HL-60 (cell line): ENCODE measurements at regions not wholly inside any gene's neighbourhood (a gene's known extent, or its start where the extent isn't known, plus 50 kb on each side); places are given as distances from the start of the nearest gene placed in this dataset.

Experiments used
- DNase-seq, 2 experiments: peaks; one replicate each; pipeline ENCODE4 v3.0.0-alpha.2; 2010 to 2020; ENCODE audit warnings: low read depth in 1 of 2, low spot score in 1 of 2
- H3K27ac ChIP-seq: fragments of 250-450 bp; sonication (Bioruptor Pico); replicated peaks from 2 replicates; pipeline ENCODE4 v1.5.1; 2020; ENCODE audit warnings: mild to moderate bottlenecking, moderate library complexity
- H3K27me3 ChIP-seq: fragments of 250-450 bp; sonication (Bioruptor Pico); 2 replicates; pipeline ENCODE4 v1.5.1; 2021; ENCODE audit warnings: mild to moderate bottlenecking, moderate library complexity; ENCODE audit not compliant: insufficient read depth, poor library complexity, severe bottlenecking
- H3K4me3 ChIP-seq: replicated peaks from 2 replicates; pipeline ENCODE4 v1.5.1; 2011; ENCODE audit warnings: mild to moderate bottlenecking, control low read depth, low read length; ENCODE audit not compliant: insufficient read depth
- GABPA ChIP-seq: IDR thresholded peaks from 2 replicates; pipeline ENCODE4 v1.6.1; 2012; ENCODE audit warnings: low read depth
- POLR2AphosphoS5 ChIP-seq: IDR thresholded peaks from 2 replicates; pipeline ENCODE4 v1.6.1; 2012; ENCODE audit warnings: low read depth
- SPI1 ChIP-seq: IDR thresholded peaks from 2 replicates; pipeline ENCODE4 v1.6.1; 2012; ENCODE audit warnings: low read depth, mild to moderate bottlenecking, borderline replicate concordance
- TF ChIP-seq, protein P1 (sequence below): IDR thresholded peaks from 2 replicates; pipeline ENCODE4 v1.6.1; 2012; ENCODE audit warnings: low read depth; ENCODE audit not compliant: insufficient replicate concordance
- TF ChIP-seq, protein P2 (sequence below): IDR thresholded peaks from one replicate; pipeline ENCODE4 v1.5.1; 2011; ENCODE audit warnings: low read length, control low read depth, inconsistent platforms; ENCODE audit not compliant: insufficient read depth

DNA sequence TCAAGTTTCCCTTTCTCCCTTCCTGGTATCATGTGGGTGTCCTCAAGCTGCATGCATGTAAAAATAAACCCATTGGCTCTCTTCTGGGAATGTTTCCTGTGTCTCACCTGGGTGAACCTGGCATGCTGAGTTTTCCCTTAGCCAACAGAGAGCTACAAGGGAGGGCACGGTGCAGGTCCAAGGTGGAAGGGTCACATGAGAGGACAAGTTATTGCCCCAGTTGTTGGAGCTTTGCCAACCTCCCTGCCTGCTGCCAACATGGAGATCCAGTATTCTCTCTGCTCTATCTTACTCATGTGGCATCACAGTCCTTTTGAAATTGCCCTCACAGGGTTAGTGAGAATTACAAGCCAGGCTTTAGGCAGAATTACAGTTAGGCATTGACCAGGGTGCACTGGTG is 196.1 kb upstream of the GYPA start:
- Histone ChIP-seq H3K27ac (no peak overlapping the region), H3K27me3 (no peaks in the 10 kb centered on the region), H3K4me3 (no peak overlapping the region)
- DNase-seq: peak; percentile 12 to 23
- no peak for TF ChIP-seq SPI1
- TF ChIP-seq, protein P1, sequence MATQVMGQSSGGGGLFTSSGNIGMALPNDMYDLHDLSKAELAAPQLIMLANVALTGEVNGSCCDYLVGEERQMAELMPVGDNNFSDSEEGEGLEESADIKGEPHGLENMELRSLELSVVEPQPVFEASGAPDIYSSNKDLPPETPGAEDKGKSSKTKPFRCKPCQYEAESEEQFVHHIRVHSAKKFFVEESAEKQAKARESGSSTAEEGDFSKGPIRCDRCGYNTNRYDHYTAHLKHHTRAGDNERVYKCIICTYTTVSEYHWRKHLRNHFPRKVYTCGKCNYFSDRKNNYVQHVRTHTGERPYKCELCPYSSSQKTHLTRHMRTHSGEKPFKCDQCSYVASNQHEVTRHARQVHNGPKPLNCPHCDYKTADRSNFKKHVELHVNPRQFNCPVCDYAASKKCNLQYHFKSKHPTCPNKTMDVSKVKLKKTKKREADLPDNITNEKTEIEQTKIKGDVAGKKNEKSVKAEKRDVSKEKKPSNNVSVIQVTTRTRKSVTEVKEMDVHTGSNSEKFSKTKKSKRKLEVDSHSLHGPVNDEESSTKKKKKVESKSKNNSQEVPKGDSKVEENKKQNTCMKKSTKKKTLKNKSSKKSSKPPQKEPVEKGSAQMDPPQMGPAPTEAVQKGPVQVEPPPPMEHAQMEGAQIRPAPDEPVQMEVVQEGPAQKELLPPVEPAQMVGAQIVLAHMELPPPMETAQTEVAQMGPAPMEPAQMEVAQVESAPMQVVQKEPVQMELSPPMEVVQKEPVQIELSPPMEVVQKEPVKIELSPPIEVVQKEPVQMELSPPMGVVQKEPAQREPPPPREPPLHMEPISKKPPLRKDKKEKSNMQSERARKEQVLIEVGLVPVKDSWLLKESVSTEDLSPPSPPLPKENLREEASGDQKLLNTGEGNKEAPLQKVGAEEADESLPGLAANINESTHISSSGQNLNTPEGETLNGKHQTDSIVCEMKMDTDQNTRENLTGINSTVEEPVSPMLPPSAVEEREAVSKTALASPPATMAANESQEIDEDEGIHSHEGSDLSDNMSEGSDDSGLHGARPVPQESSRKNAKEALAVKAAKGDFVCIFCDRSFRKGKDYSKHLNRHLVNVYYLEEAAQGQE: no peak
- TF ChIP-seq POLR2AphosphoS5: no peak
- TF ChIP-seq, protein P2, sequence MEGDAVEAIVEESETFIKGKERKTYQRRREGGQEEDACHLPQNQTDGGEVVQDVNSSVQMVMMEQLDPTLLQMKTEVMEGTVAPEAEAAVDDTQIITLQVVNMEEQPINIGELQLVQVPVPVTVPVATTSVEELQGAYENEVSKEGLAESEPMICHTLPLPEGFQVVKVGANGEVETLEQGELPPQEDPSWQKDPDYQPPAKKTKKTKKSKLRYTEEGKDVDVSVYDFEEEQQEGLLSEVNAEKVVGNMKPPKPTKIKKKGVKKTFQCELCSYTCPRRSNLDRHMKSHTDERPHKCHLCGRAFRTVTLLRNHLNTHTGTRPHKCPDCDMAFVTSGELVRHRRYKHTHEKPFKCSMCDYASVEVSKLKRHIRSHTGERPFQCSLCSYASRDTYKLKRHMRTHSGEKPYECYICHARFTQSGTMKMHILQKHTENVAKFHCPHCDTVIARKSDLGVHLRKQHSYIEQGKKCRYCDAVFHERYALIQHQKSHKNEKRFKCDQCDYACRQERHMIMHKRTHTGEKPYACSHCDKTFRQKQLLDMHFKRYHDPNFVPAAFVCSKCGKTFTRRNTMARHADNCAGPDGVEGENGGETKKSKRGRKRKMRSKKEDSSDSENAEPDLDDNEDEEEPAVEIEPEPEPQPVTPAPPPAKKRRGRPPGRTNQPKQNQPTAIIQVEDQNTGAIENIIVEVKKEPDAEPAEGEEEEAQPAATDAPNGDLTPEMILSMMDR: no peak
- TF ChIP-seq GABPA: no peak

GRCh38 chr4:144338148-144338547 is 197.6 kb upstream of the GYPA start:
- DNase-seq: peak; percentile 83
- TF ChIP-seq, protein P2: no peak
- TF ChIP-seq SPI1 (peak; percentile 83; the same call in 1 of the 2 replicates), GABPA (peak; percentile 42; the same call in 1 of the 2 replicates), POLR2AphosphoS5 (peak; percentile 63; the same call in 1 of the 2 replicates)
- TF ChIP-seq, protein P1: no peak
- no peaks in the 10 kb centered on the region for H3K27me3 ChIP-seq
- peak overlapping the region; percentile 59 for H3K27ac ChIP-seq
- H3K4me3 ChIP-seq: no peak overlapping the region

- Histone ChIP-seq H3K4me3 (no peak overlapping the region), H3K27me3 (no peaks in the 10 kb centered on the region), H3K27ac (peak overlapping the region; percentile 59)
- no peak for DNase-seq
- TF ChIP-seq, protein P2: no peak
- no peak for TF ChIP-seq POLR2AphosphoS5
- no peak for TF ChIP-seq SPI1
- TF ChIP-seq GABPA: no peak
- TF ChIP-seq, protein P1: no peak
Observed at GRCh38 chr4:144338834-144339233, 198.3 kb upstream of the GYPA start.
